CD8-positive, alpha-beta memory T cell (primary cell): ENCODE measurements at regions not wholly inside any gene's neighbourhood (a gene's known extent, or its start where the extent isn't known, plus 50 kb on each side); places are given as distances from the start of the nearest gene placed in this dataset.

Experiments used
- CTCF ChIA-PET: fragments of 350-600 bp; sonication (Branson Sonifier 250); formaldehyde crosslinking; loops from one replicate; lab custom pipeline; 2021; ENCODE audit warnings: antibody characterized with exemption; lab: Charles Lee
- POLR2A ChIA-PET: fragments of 350-600 bp; sonication (Branson Sonifier 250); formaldehyde crosslinking; loops from one replicate; lab custom pipeline; 2021; ENCODE audit warnings: antibody characterized with exemption; lab: Charles Lee
- DNase-seq, 5 donors: peaks; one replicate each; pipeline versions ENCODE4 v3.0.0 to v3.0.0-alpha.2; 2020 to 2022; ENCODE audit warnings: mixed read lengths in 1 of 5
- H3K27ac ChIP-seq: one replicate; pipeline ENCODE4 v1.7.0; 2013; ENCODE audit warnings: low read depth, mild to moderate bottlenecking, low read length, moderate library complexity
- H3K27me3 ChIP-seq: 2 replicates; pipeline ENCODE4 v1.7.0; 2013; ENCODE audit warnings: low read length, mild to moderate bottlenecking; ENCODE audit not compliant: insufficient read depth, poor library complexity, severe bottlenecking
- H3K36me3 ChIP-seq: 2 replicates; pipeline ENCODE4 v1.7.0; 2013; ENCODE audit warnings: mild to moderate bottlenecking, low read length, moderate library complexity; ENCODE audit not compliant: insufficient read depth
- H3K4me1 ChIP-seq: 2 replicates; pipeline ENCODE4 v1.7.0; 2013; ENCODE audit warnings: mild to moderate bottlenecking, low read length, moderate library complexity; ENCODE audit not compliant: insufficient read depth
- H3K4me3 ChIP-seq: 2 replicates; pipeline ENCODE4 v1.7.0; 2013; ENCODE audit warnings: mild to moderate bottlenecking, low read length
- H3K9me3 ChIP-seq: 2 replicates; pipeline ENCODE4 v1.7.0; 2013; ENCODE audit warnings: mild to moderate bottlenecking, low read length
- H3K27ac Mint-ChIP-seq, 8 donors: one replicate each; pipeline ENCODE4 v1.8.0; 2020 to 2021; ENCODE audit warnings: mixed read lengths in 8 of 8, mild to moderate bottlenecking in 6 of 8, inconsistent platforms in 3 of 8, moderate library complexity in 3 of 8
- H3K27me3 Mint-ChIP-seq, 2 donors: one replicate each; pipeline ENCODE4 v1.8.0; 2020 to 2021; ENCODE audit warnings: mixed read lengths in 2 of 2, mild to moderate bottlenecking in 1 of 2, moderate library complexity in 1 of 2
- H3K36me3 Mint-ChIP-seq, 3 donors: one replicate each; pipeline ENCODE4 v1.8.0; 2020 to 2021; ENCODE audit warnings: mixed read lengths in 3 of 3, inconsistent platforms in 1 of 3, mild to moderate bottlenecking in 1 of 3
- H3K4me1 Mint-ChIP-seq, 3 donors: one replicate each; pipeline ENCODE4 v1.8.0; 2020 to 2021; ENCODE audit warnings: mixed read lengths in 3 of 3, inconsistent platforms in 1 of 3, mild to moderate bottlenecking in 1 of 3
- H3K4me3 Mint-ChIP-seq, 7 donors: one replicate each; pipeline ENCODE4 v1.8.0; 2020 to 2021; ENCODE audit warnings: mixed read lengths in 7 of 7, mild to moderate bottlenecking in 6 of 7, moderate library complexity in 4 of 7, inconsistent platforms in 2 of 7
- H3K9me3 Mint-ChIP-seq, 5 donors: one replicate each; pipeline ENCODE4 v1.8.0; 2020 to 2022; ENCODE audit warnings: mixed read lengths in 5 of 5, mild to moderate bottlenecking in 3 of 5, moderate library complexity in 2 of 5, inconsistent platforms in 1 of 5

DNA sequence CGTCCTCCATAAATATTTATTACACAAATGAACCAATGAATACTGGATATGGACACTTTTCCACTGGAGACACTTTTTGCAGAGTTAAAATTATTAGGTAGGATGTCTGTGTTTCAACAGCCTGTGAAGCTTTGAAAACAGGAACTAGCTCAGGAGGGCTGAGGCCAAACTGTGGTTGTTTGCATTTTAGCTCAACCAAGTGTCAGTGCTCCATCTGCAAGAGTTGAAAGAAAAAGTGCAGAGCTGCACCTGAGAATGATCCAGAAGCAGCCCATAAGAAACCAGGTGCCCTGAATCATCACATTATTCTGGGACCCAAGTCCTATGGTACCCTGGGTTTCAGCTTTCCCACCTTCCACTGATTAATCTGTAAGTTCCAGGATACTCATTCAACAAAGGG lies 180.4 kb downstream of the TRIB2 start:
- Histone ChIP-seq H3K9me3 (peaks cover 5% of the 10 kb centered on the region), H3K36me3 (no peaks in the 10 kb centered on the region), H3K4me1 (peaks cover 20% of the 10 kb centered on the region), H3K27ac (no peak overlapping the region), H3K4me3 (no peak overlapping the region), H3K27me3 (no peaks in the 10 kb centered on the region)
- H3K9me3 Mint-ChIP-seq: peaks cover 3 to 9% (median 5%) of the 10 kb centered on the region in 5 donors
- DNase-seq: no peak
- POLR2A ChIA-PET: interaction anchor here (1.0 to 2.4 kb wide), 2 partner anchors 40 to 176 kb away, joined by 3 to 6 read pairs; no protein-coding TSS in a partner anchor
- H3K27me3 Mint-ChIP-seq: peaks cover 0 to 6% of the 10 kb centered on the region in 2 donors
- peak overlapping the region in 6 of 7 donors; percentile 6 to 71 (median 25) for H3K4me3 Mint-ChIP-seq
- H3K27ac Mint-ChIP-seq: peak overlapping the region in 7 of 8 donors; percentile 31 to 92 (median 65)
- CTCF ChIA-PET: interaction anchor here (0.8 to 1.6 kb wide), 3 partner anchors 32 to 179 kb away, joined by 3 to 4 read pairs (median 4); no protein-coding TSS in a partner anchor
- peaks cover 0 to 20% (median 1%) of the 10 kb centered on the region in 3 donors for H3K36me3 Mint-ChIP-seq
- H3K4me1 Mint-ChIP-seq: peaks cover 23 to 27% (median 24%) of the 10 kb centered on the region in 3 donors

DNA sequence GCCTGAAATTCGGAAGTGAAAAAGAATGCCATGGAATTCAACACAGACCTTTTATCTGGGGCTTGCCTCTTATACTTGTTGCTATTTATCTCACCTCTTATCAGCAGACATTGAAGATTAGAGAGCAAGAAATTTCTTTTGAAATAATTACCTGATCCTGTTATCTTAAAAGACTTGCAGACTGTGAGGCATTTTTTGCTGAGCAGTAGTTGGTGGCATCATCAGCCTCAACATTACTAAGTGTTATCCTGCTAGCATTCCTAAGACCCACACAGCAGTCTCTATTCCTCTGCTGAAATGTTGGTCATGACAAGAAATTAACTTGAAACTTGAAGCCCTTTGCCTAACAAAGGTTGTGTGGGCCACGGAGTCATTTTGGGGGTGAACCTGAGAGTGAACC lies 186.5 kb downstream of the TRIB2 start:
- no peak overlapping the region for H3K27ac Mint-ChIP-seq
- CTCF ChIA-PET: no interaction called here
- H3K4me3 ChIP-seq: no peak overlapping the region
- DNase-seq: no peak
- peaks cover 0 to 1% of the 10 kb centered on the region in 2 donors for H3K27me3 Mint-ChIP-seq
- H3K9me3 ChIP-seq: no peaks in the 10 kb centered on the region
- H3K36me3 ChIP-seq: no peaks in the 10 kb centered on the region
- no peaks in the 10 kb centered on the region for H3K27me3 ChIP-seq
- H3K27ac ChIP-seq: no peak overlapping the region
- peaks cover under 1% of the 10 kb centered on the region for H3K4me1 ChIP-seq
- POLR2A ChIA-PET: no interaction called here
- peaks cover under 1 to 3% (median under 1%) of the 10 kb centered on the region in 3 donors for H3K4me1 Mint-ChIP-seq
- no peaks in the 10 kb centered on the region for H3K9me3 Mint-ChIP-seq
- H3K4me3 Mint-ChIP-seq: no peak overlapping the region
- no peaks in the 10 kb centered on the region for H3K36me3 Mint-ChIP-seq

DNA sequence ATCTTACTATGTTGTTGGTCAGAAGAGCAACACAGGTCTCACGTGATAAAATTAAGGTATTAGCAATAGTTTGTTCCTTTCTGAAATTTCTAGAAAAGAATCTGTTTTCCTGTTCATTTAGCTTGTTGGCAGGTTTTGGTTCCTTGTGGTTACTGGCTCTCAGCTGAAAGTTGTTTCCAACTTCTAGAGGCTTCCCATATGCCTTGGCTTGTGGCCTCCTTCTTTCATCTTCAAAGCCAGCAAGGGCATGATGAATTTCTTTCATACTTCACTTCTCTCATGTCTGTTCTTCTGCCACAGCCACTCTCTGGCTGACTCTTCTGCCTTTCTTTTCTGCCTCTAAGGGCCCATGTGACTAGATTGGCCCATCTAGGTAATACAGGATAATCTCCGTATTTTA lies 193.7 kb downstream of the TRIB2 start:
- Histone ChIP-seq H3K4me1 (no peaks in the 10 kb centered on the region), H3K4me3 (no peak overlapping the region), H3K36me3 (no peaks in the 10 kb centered on the region), H3K27me3 (no peaks in the 10 kb centered on the region), H3K9me3 (no peaks in the 10 kb centered on the region), H3K27ac (no peak overlapping the region)
- ChIA-PET POLR2A (no interaction called here), CTCF (no interaction called here)
- H3K4me3 Mint-ChIP-seq: no peak overlapping the region
- H3K9me3 Mint-ChIP-seq: no peaks in the 10 kb centered on the region
- H3K27me3 Mint-ChIP-seq: peaks cover 6 to 15% of the 10 kb centered on the region in 2 donors
- peaks cover 0 to 5% (median 4%) of the 10 kb centered on the region in 3 donors for H3K36me3 Mint-ChIP-seq
- DNase-seq: no peak
- H3K4me1 Mint-ChIP-seq: no peaks in the 10 kb centered on the region
- no peak overlapping the region for H3K27ac Mint-ChIP-seq

DNA sequence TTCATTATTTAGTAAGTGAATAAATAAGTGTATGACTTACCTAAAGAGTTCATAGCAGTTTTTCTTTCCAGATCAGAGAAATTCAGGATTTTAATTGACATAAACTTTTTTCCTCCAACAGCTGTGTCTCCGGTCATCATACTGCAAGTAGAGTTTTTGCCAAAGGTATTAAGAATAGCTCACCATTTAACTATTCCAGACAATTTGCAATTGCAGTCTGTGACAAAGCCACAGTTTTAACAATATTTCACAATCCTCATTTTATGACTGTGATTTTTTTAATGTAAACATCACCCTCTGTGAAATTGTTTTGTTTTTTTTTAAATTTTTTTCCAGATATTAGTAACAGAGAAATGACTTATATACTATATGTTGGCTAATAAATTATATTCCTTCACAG lies 199.1 kb downstream of the TRIB2 start:
- Histone ChIP-seq H3K27me3 (no peaks in the 10 kb centered on the region), H3K9me3 (no peaks in the 10 kb centered on the region), H3K4me1 (no peaks in the 10 kb centered on the region), H3K27ac (no peak overlapping the region), H3K4me3 (no peak overlapping the region), H3K36me3 (no peaks in the 10 kb centered on the region)
- H3K36me3 Mint-ChIP-seq: peaks cover 0 to 4% (median 2%) of the 10 kb centered on the region in 3 donors
- no peak overlapping the region for H3K27ac Mint-ChIP-seq
- H3K4me1 Mint-ChIP-seq: no peaks in the 10 kb centered on the region
- H3K9me3 Mint-ChIP-seq: no peaks in the 10 kb centered on the region
- H3K27me3 Mint-ChIP-seq: peaks cover 6 to 25% of the 10 kb centered on the region in 2 donors
- CTCF ChIA-PET: interaction anchor here (0.9 kb wide), 1 partner anchor 11 kb away, joined by 3 read pairs; no protein-coding TSS in a partner anchor
- POLR2A ChIA-PET: interaction anchor here (0.7 kb wide), 1 partner anchor 63 kb away, joined by 3 read pairs; no protein-coding TSS in a partner anchor
- no peak for DNase-seq
- no peak overlapping the region for H3K4me3 Mint-ChIP-seq

DNA sequence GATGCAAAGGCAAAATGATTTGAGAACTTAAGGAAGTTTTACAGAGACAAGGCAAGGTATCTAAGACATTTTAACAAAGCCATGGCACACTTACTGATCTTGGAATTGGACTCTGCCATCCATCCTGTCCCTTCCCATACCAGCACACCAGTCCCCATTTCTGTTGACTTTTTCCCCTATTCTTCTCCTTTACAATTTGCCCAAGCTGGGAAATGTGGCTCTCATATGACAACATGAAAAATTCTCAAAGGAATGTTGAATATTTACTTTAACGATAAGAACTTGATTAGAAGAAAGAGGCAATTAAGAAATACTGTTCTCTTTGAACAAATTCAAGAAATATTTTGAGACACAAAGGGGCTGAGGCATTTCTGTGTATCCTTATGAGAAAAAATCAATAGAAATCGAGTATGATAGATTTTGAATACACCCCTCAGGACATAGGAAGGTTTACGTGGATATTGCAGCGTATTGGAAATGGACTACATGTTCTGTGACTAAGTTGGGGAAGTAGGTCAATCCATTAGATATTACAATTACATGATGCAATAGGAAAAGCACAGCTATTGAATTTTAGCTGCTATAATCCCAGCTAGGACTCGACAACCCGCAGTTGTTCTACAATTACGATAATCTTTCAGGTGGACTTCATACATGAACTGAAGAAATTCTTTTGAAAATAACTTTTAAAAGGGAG lies 201.6 kb downstream of the TRIB2 start:
- POLR2A ChIA-PET: no interaction called here
- H3K4me3 ChIP-seq: no peak overlapping the region
- no peaks in the 10 kb centered on the region for H3K9me3 Mint-ChIP-seq
- DNase-seq: no peak
- no peak overlapping the region for H3K27ac ChIP-seq
- H3K27me3 Mint-ChIP-seq: peaks cover 1 to 25% of the 10 kb centered on the region in 2 donors
- CTCF ChIA-PET: no interaction called here
- H3K27ac Mint-ChIP-seq: peak overlapping the region in 2 of 8 donors; percentile 2 to 30
- peaks cover 0 to 14% (median 0%) of the 10 kb centered on the region in 3 donors for H3K36me3 Mint-ChIP-seq
- no peaks in the 10 kb centered on the region for H3K4me1 Mint-ChIP-seq
- no peaks in the 10 kb centered on the region for H3K36me3 ChIP-seq
- no peaks in the 10 kb centered on the region for H3K9me3 ChIP-seq
- no peak overlapping the region for H3K4me3 Mint-ChIP-seq
- H3K4me1 ChIP-seq: no peaks in the 10 kb centered on the region
- no peaks in the 10 kb centered on the region for H3K27me3 ChIP-seq

DNA sequence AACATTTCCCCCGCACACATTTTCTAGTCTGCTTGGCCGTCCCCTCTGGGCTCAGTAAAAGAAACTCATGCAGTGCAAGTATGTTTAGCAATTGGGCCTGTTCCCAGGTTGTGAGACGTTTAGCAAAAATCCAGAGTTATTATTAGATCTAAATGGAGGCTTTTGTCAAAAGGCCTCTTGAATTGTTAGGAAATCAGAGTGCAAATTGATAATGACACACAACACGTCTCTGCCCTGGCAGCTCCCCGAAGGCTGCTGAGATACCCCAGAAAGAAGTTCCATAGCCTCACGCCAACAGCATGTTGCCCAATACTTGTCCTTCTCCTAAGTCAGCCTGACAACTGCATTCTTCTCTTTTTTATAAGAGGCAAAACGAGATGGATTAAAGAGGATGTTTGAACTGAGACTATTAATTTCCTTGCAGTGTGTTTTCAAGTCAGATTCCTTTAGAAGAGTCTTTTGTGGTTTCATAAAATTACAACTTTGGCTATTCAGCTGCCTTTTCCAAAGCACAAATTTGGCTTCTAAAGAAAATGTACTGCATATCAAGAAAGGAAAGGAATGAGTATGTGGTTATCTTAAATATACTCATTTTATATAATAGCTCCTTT lies 202.2 kb downstream of the TRIB2 start:
- H3K27me3 ChIP-seq: no peaks in the 10 kb centered on the region
- ChIA-PET CTCF (no interaction called here), POLR2A (no interaction called here)
- H3K27ac ChIP-seq: no peak overlapping the region
- no peak overlapping the region for H3K4me3 ChIP-seq
- Mint-ChIP-seq H3K9me3 (no peaks in the 10 kb centered on the region), H3K4me3 (no peak overlapping the region), H3K27me3 (peaks cover 0 to 25% of the 10 kb centered on the region in 2 donors), H3K27ac (no peak overlapping the region), H3K4me1 (no peaks in the 10 kb centered on the region), H3K36me3 (peaks cover 0 to 15% (median 0%) of the 10 kb centered on the region in 3 donors)
- H3K9me3 ChIP-seq: no peaks in the 10 kb centered on the region
- no peaks in the 10 kb centered on the region for H3K36me3 ChIP-seq
- no peak for DNase-seq
- H3K4me1 ChIP-seq: no peaks in the 10 kb centered on the region

DNA sequence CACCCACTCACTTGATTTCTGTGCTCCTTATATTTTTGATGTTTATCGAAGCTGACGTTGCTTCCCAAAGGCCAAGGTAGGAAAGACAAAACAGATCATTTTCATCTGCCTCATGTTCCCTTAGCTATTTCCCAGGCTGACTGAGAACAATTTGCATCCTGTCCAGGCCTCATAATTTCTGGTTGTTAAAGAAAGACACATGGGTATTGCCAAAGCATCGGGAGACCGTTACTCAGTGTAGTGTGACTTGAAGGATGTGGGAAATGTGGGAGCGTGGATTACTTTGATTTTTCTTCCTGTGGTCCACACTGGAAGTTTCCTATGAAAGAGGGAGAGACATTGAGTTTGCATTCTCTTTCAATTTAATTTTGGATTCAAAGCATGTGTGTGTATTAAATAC lies 204.6 kb downstream of the TRIB2 start:
- H3K4me1 ChIP-seq: no peaks in the 10 kb centered on the region
- H3K27me3 ChIP-seq: no peaks in the 10 kb centered on the region
- Mint-ChIP-seq H3K9me3 (no peaks in the 10 kb centered on the region), H3K36me3 (peaks cover 0 to 15% (median 0%) of the 10 kb centered on the region in 3 donors), H3K4me1 (no peaks in the 10 kb centered on the region), H3K4me3 (no peak overlapping the region), H3K27ac (no peak overlapping the region), H3K27me3 (peaks cover 0 to 14% of the 10 kb centered on the region in 2 donors)
- H3K9me3 ChIP-seq: no peaks in the 10 kb centered on the region
- H3K4me3 ChIP-seq: no peak overlapping the region
- ChIA-PET POLR2A (no interaction called here), CTCF (interaction anchor here (2.4 kb wide), 1 partner anchor 9 kb away, joined by 13 read pairs; no protein-coding TSS in a partner anchor)
- H3K36me3 ChIP-seq: no peaks in the 10 kb centered on the region
- DNase-seq: no peak
- no peak overlapping the region for H3K27ac ChIP-seq
